ENCODE measurements at regions not wholly inside any gene's neighbourhood (a gene's known extent, or its start where the extent isn't known, plus 50 kb on each side); places are given as distances from the start of the nearest gene placed in this dataset.

DNA sequence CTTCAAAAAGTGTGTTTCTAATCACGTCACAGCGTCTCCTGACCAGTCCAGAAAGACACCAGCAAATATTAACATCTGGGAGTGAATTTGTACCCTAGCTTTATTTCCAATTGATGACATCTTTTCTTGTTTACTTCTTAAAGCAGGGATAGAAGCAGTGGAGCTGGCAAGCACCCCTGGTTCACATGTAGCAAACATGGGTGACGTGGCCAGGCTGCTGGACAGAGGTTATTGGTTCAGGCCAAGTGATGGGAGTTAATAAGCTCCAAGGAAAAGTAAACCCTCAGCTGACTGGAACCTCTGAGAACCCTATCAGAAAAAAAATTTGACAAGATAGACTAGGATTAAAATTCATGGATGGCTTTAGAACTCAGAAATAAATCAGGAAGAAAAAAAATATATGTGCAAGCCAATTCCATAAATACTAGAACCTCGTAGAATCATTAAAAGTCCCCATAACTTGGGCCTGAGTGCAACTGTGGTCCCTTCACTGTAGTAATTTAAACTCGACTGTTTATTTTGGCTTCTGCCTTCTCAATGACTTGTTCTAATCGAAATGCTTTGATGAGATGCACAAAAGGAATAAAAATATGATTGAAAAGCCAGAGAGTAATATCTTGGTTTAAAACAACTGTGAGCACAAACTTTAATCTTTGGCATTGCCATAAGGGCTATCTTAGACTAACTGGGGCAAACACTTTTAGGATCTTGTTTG is 121.5 kb upstream of the CTAGE1 start:
- TF ChIP-seq, protein P1, sequence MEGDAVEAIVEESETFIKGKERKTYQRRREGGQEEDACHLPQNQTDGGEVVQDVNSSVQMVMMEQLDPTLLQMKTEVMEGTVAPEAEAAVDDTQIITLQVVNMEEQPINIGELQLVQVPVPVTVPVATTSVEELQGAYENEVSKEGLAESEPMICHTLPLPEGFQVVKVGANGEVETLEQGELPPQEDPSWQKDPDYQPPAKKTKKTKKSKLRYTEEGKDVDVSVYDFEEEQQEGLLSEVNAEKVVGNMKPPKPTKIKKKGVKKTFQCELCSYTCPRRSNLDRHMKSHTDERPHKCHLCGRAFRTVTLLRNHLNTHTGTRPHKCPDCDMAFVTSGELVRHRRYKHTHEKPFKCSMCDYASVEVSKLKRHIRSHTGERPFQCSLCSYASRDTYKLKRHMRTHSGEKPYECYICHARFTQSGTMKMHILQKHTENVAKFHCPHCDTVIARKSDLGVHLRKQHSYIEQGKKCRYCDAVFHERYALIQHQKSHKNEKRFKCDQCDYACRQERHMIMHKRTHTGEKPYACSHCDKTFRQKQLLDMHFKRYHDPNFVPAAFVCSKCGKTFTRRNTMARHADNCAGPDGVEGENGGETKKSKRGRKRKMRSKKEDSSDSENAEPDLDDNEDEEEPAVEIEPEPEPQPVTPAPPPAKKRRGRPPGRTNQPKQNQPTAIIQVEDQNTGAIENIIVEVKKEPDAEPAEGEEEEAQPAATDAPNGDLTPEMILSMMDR (IDR thresholded peaks at IDR 0.05): no peak
- no peak for TF ChIP-seq POLR2A (IDR thresholded peaks at IDR 0.05; ENCODE audit: low read depth)
- no peak for TF ChIP-seq EP300 (IDR thresholded peaks at IDR 0.05)
